NCI-H2029 (cell line): ENCODE measurements at regions not wholly inside any gene's neighbourhood (a gene's known extent, or its start where the extent isn't known, plus 50 kb on each side); places are given as distances from the start of the nearest gene placed in this dataset.

Experiments used
- DNase-seq: peaks from one replicate; lab custom pipeline; 2025; lab: John Stamatoyannopoulos, UW

DNA sequence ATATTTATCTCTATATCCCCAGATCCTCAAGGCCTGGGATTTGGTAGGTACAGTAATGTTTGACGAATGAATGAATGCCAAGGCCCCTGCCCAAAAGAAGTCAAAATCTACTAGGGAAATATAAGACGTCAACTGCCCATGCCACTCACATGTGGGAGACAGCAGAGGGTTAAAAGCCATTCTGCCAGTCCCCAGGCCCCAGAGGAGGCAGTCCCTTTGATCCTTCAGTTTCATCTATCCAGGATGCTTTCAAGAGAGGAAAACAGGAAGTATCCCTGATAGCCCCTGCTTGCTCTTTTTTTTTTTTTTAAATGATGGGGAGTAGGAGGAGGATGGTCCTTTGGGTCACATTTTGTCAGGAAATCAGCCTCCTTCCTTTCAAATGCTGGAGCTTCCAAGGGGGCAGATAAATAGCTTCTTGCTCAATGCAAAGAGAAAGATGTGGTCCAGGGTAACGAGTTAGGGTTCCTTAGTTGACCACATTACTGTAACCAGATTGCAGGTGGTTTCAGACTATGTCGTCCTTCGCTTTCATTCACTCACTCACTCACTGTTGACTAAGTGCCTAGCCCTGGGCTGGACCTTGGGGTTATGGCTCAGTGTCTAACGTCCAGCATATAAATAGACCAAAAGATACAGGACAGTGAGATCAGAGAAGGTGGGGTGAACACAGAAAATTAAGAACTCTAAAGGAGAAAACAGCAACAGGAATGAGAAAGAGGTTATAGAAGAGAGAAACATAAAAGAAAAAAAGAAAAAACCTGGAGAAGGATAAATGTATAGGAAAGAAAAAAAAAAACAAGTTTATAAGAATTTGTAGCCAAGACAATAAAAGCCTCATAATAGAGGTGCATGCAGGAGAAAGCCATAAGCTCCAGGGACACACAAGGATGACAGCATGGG is 64.6 kb upstream of the PIM1 start:
- DNase-seq: no peak

DNA sequence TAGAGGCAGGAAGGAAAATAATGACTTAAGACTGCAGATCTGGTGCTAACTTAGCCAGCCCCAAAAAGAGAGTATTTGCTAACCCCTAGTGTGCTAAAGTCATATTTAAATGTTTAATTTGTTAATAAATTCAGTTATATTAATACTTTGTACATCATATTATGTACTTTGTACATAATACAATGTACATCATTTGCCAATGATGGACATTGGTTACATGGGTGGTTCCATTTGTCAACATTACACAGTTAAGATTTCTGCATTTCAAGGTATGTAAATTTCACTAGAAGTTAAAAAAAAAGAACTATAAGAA is 63.9 kb upstream of the PIM1 start:
- no peak for DNase-seq

DNA sequence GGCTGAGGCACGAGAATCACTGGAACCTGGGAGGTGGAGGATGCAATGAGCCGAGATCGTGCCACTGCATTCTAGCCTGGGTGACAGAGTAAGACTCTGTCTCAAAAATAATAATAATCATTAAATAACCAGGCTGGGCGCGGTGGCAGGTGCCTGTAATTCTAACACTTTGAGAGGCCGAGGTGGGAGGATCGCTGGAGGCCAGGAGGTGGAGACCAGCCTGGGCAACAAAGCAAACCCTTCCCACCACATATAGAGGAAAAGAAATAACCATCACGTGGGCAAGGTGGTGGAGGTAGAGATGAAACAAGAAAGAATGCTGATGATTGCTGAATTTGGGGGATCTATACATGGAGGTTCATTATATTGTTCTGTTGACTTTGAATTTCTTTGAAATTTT is 63.4 kb upstream of the PIM1 start:
- DNase-seq: no peak

DNA sequence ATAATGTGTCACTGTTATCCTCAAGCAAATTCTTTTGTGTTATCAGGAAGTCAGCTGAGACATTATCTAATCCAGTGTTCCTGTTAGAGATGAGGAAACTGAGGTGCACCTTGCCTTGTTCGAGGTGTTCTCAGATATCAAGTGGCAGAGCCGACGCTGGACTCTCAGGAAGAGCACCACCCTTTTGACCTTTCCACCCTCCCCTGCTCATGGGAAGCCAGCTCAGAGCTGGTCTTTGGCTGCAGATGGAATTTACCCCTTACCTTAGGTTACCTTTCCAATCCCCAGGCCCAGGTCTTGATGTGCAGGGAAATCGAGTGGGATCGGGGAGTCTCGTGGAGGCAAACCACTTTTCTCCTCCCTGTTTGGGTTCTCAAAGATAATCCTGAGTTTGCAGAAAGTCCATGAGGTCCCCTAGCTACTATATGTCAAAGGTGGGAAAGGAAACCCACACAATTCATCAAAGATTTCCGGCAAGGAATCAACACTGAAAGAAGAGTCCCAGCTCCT is 62.9 kb upstream of the PIM1 start:
- no peak for DNase-seq

DNA sequence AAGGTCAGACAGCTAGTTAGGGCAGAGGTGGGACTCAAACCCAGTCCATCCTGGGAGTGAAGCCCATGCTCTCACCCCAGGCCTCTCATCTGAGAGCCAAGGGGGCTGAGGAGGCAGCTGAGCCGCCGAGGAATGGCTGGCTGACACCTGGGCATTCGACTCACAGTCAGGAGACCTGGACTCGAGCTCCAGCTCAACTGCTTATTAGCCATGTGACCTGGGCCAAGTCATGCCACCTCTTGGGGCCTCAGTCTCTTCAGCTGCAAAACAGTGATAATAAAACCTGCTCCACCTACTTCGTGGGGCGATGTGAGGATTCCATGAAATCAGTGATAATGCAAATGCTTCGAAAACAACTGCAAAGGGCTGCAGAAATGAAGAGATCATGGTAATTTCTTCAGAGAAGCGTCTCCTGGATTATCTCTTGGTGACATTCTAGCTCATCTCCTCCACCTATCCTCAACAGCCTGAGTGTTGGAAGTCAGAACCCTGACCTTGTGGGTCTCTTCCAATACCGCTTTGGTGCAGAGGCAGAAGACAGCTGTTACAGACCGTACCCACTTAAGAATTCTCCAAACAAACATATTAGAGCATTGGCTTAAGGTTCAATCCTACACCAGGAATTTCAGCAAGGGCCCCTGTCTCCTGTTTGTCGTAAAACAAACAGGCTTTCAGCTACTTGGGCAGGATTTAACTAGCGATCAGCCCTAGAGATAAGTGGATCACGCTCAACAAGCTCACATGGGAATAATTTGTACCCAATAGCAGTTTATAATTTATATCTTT is 60.0 kb upstream of the PIM1 start:
- DNase-seq: no peak

DNA sequence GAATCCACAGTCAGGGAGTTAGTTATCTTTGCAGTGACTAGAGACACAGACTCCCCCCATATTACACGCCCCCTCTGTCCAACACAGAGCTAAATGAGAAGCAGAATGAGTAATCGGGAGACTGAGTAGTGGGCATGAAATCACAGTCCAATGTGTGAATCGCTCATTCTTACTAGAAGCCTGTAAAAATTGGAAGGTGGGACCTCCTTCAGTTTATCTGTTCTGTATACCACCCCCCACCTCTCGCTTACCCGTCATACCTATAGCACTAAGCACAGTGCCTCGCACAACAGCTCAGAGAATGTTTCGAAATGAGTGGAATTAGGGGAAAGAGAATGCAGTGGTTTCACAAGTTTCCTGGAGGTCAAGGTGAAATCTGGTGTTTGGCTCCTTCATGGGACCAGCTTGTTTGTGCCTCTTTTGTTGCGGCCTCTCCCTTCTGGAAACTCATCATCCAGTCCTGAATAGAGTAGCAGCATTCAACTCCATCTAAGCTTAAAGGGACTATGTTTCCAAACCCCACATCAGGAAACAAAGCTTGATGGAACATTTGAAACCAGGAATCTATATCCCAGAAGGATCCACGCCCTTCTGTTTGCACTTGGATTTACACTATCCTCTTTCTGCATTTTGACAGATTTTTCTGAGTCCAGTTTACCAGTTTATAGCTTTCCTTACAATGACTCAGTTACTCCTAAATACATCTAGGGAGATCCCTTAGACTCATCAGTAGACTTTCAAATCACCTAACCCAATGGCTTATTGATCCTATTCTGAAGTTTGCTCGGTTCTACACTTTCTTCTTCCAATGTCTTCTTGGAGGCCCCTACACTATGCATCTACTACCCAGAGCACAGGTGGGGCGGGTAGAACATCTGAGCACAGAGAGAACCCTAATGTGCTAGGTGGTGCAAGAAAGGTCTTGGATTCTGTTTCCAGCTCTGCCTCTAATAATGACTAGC is 59.2 kb upstream of the PIM1 start:
- no peak for DNase-seq

DNA sequence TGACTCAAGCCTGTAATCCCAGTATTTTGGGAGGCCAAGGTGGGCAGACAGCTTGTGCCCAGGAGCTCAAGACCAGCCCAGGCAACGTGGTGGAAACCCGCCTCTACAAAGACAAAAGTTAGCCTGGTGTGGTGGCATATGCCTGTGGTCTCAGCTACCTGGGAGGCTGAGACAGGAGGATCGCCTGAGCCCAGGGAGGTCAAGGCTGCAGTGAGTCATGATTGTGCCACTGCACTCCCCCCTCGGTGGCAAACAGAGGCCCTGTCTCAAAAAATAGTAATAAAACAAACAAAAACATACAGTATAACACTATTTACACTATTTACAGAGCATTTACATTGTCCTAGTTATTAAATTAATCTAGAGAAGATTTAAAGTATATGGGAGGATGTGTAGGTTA is 56.0 kb upstream of the PIM1 start:
- DNase-seq: no peak

DNA sequence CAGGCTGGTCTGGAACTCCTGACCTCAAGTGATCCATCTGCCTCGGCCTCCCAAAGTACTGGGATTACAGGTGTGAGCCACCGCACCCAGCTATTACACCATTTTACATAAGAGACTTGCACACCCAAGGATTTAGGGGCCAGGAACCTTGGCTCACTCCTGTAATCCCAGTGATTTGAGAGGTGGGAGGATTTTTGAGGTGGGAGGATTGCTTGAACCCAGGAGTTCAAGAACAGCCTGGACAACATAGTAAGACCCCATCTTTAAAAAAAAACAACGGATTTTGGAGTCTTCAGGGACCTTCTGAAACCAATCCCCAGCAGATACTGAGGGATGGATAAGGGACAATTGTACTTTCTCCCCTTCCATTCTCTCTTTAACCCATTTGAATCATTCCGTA is 55.3 kb upstream of the PIM1 start:
- no peak for DNase-seq

DNA sequence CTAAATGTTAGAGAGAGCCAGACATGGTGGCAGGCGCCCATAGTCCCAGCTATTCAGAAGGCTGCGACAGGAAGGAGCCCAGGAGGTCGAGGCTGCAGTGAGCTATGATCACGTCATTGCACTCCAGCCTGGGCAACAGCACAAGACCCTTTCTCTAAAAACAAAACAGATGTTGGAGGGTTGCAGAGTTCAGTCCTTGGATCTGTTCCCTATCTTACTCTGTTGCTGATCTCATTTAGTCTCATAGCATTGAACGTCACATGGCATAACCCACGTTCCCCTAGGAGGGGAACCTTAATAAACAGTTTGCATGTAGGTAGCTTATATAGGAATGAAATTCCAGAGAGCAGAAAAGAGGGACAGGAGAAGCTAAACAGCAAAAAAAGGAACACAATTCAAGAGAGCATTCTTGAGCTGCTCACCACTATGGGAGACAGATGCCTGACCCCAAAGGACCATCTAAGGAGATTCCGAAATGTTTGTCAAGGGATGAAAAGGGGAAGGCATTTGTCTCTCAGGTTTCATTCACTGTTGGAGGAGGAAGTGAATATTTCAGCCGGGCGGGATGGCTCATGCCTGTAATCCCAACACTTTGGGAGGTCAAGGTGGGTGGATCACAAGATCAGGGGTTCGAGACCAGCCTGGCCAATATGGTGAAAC is 54.6 kb upstream of the PIM1 start:
- no peak for DNase-seq

DNA sequence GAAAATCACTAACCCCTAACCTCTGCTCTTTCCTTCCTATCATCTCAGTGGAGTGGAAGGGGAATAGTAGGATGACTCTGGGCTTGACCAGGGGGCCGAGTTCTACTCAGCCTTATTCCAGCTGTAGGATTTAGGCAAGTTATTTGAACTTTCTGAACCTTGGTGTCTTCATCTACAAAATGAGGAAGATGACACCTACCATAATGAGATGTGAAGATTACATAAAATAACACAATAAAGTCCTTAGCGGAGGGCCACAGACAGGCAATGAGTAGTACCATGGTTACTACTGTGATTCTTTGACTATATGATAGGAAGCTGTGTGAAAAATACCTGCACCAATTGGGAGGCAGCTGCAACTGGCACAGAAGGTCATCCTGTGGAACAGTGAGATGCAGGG is 53.6 kb upstream of the PIM1 start:
- no peak for DNase-seq

DNA sequence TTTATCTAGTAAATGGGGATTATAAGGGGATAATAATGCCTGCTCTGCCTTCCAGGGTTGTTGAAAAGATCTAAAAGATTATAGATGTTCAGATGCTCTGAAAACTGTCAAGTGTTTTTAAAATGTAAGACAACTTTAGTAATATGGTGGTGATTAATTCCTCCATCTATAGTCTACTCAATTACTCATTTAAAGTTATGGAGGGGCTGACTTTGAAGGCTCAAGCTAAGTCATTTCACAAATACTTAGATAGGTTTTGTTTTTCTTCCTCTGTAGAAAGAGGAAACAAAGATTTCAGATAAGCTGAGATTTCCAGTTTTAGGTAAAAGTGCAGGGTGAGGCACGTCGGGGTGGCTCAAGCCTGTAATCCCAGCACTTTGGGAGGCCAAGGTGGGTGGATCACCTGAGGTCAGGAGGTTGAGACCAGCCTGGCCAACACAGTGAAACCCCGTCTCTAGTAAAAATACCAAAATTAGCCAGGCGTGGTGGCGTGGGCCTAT is 50.5 kb upstream of the PIM1 start:
- no peak for DNase-seq
